Sciatic nerve (tissue), 2 donors: ENCODE measurements at regions not wholly inside any gene's neighbourhood (a gene's known extent, or its start where the extent isn't known, plus 50 kb on each side); places are given as distances from the start of the nearest gene placed in this dataset.
A peak's percentile ranks its signal among the peaks of the same experiment; 100 is the strongest.
"Not testable (repeated sequence)": the region's sequence is repeated elsewhere in the genome, so short reads cannot be mapped to it uniquely, and the experiment has no call there.

Source experiments
- ATAC-seq: fragments of 200-7000 bp; cut with Tn5 transposase; one replicate; pipeline ENCODE4 v1.9.1; 2020; ENCODE audit warnings: mild to moderate bottlenecking, moderate library complexity
- DNase-seq: peaks from one replicate; pipeline ENCODE4 v3.0.0-alpha.2; 2020; ENCODE audit warnings: low spot score
- intact Hi-C: fragments of 100-400 bp; cut with DNase I; formaldehyde crosslinking; loops from one replicate; pipeline ENCODE4 v1.14.2; 2022
- donor health status: DM: no; HTN: no; CAD: no.
- donor health status: DM: no; HTN: no; CAD: no.

- DNase-seq (no peak), ATAC-seq (no peak)
- intact Hi-C loops: no loop called here
Observed at GRCh38 chr3:144466114-144466513, 494.5 kb downstream of the DIPK2A start.

DNA sequence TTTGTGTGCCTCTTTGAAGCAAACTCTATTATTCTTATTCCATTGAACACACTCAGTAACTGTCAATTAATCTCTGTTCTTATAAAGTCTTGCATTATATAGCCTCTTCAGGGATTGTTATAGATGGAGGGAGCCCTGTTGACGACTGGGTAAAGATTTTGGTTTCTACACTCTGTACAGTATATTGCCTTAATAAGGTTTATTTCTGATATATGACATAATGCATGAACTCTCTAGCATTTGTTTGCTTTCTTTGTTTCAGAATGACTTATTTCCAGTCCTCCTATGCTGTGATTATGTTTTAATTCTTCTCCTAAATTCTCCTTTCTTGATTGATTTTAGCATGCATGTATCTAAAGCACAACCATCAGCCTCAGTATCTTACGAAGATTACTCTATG lies 494.9 kb downstream of the DIPK2A start:
- ATAC-seq (no peak), DNase-seq (no peak)
- intact Hi-C loops: no loop called here

- no peak for DNase-seq
- ATAC-seq: no peak
- intact Hi-C loops: no loop called here
Observed at GRCh38 chr3:144470666-144471065, 499.0 kb downstream of the DIPK2A start.

- no peak for DNase-seq
- intact Hi-C loops: no loop called here
- ATAC-seq: peak; percentile 73
Observed at GRCh38 chr3:144477593-144477992, 506.0 kb downstream of the DIPK2A start.

GRCh38 chr3:144480416-144480919 lies 508.8 kb downstream of the DIPK2A start:
- DNase-seq: no peak
- no peak for ATAC-seq
- intact Hi-C loops: no loop called here

GRCh38 chr3:144482876-144483275 lies 511.3 kb downstream of the DIPK2A start:
- intact Hi-C loops: no loop called here
- ATAC-seq (no peak), DNase-seq (no peak)

DNA sequence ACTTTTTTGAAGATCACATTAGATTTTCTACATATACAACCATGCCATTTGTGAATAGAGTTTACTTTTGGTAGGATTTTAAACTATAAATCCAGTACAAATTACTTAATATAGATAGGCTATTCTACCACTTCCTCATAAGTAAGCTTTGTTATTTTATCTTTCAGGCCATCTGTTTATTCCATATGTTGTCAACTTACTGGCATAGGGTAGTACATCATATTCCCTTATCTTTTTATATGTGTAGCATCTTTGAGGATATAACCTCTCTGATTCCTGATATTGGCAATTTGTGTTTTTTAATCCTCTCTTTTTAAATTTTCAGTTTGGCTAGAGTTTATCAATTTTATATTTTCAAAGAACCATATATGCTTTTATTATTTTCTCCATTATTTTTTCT lies 515.4 kb downstream of the DIPK2A start:
- DNase-seq (no peak), ATAC-seq (no peak)
- intact Hi-C loops: no loop called here

- ATAC-seq (no peak), DNase-seq (no peak)
- intact Hi-C loops: no loop called here
Observed at GRCh38 chr3:144488927-144489326, 517.3 kb downstream of the DIPK2A start.

DNA sequence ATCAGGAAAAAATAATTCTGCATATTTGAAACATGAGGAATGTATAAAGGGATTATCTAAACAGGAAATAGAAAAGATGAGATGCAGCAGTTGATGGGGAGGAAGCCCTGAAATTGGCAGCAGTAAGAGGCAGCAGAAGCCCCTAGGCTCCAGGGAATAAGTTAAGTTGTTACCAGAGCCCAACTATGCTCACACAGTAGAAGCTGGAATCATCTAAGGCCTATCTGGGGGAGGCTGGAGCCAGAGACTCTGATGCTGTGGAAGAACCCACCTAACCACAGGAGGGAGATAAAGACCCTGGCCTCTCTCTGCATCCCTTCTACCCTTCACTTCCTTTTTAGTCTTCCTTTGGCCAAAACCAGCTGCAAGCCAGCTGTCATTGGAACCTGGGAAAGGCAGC lies 519.7 kb downstream of the DIPK2A start:
- DNase-seq (no peak), ATAC-seq (no peak)
- intact Hi-C loops: no loop called here

DNA sequence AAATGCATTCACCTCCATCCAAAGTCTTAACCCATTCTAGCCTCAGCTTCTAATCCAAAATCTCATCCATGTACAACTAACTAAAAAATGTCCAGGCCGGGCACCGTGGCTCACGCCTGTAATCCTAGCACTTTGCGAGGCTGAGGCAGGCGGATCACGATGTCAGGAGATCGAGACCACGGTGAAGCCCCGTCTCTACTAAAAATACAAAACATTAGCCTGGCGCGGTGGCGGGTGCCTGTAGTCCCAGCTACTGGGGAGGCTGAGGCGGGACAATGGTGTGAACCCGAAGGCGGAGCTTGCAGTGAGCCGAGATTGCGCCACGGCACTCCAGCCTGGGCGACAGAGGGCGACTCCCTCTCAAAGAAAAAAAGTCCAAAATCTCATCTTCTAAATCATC lies 523.0 kb downstream of the DIPK2A start:
- ATAC-seq, DNase-seq, intact Hi-C loops: not testable (repeated sequence)

DNA sequence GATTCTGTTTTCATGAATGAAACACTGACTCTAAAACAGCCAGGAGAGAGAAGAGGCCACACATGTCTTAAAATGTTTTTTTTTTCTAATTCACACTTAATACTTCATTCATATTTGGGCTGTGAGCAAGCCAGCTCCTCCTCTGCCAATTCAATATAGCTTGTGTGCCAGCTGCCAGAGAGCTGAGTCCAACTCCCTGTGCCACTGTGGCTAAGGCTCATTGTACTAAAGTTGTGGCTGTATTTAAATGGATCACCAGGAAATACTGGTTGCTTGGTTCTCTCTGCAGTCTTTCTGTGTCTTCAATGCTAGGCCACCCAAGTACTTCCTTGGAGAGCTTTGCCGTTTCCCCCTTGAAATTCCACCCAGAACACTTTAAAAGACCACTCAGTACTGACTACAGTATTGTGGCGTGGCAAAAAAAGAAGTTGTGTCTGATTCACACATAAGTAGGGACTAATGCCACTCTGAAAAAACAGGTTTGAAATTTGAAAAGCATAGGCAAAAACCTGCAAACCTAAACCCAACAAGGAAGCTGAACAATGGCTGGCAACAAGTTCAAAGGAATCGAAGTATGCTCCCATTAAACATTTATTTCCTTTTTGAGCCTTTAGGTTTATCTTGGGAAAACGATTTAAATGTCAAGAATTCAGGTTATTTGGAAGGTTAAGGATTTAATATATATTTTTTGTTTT lies 524.7 kb downstream of the DIPK2A start:
- no peak for DNase-seq
- no peak for ATAC-seq
- intact Hi-C loops: no loop called here

- no peak for ATAC-seq
- intact Hi-C loops: no loop called here
Observed at GRCh38 chr3:144497452-144497851, 525.8 kb downstream of the DIPK2A start.

DNA sequence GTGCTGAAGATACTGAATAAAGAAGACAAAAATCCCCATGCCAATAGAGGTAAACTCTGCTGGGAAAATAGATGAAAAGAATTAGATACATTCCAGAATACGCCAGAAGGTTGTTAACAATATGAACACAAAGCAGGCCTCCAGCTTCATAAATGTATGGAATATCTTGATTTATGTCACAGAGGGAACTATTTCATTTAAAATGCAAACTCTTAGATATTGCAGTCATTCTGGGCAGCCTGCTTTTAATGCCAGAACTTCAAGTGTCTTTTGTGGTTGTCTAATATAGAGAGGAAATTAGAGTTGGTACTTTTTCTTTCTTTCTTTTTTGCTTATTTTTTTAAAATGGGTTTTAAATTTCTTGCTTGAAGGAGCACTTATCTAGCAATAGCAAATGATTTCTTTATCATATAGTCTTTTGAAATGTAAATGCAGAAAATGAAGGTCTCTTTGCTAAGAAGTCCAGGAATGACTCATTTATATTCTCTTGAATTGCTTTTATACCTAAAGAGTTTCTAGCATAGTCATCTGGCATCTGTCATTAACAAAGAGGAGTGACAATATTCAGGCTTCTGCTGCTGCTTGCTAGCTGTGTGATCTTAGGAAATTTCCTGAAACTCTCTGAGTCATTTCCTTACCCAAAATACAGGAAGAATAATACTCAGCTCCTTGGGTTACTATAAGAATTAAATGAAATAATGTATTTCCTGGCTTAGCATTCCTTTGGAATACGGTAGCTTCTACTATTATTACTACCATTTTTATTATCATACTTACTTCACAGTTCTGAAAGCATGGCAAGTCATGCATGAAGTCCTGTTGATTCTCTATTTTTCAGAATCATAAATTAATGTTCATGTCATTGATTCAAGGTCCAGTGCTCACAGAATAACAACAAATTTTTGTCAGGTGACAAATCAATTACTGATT lies 527.6 kb downstream of the DIPK2A start:
- DNase-seq: no peak
- intact Hi-C loops: no loop called here
- no peak for ATAC-seq

More at GRCh38 chr3:144497452-144497851, 525.8 kb downstream of the DIPK2A start:
- DNase-seq: no peak

- no peak for ATAC-seq
- intact Hi-C loops: no loop called here
- DNase-seq: no peak
Observed at GRCh38 chr3:144501467-144501866, 529.8 kb downstream of the DIPK2A start.

GRCh38 chr3:144502402-144502801 lies 530.8 kb downstream of the DIPK2A start:
- no peak for ATAC-seq
- no peak for DNase-seq
- intact Hi-C loops: no loop called here

- ATAC-seq, DNase-seq, intact Hi-C loops: not testable (repeated sequence)
Observed at GRCh38 chr3:144506375-144506774, 534.8 kb downstream of the DIPK2A start.

DNA sequence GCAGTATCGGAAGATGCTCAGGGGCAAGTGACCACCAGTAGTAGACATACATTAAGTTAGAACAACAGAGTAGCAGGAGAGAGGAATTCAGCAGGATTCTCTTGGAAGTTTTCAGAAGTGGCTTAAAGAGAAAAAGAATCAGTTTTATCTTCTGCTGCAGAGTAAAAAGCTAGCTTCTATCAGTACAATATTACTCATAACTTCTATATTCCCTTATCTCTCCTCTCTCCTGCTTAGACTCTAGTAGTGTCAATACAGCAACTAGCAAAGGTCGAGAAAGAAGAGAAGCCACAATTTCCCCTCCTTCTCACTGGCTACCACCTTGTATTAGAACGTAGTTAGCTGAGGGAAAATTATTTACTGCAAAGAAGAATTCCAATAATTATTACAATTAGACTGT lies 539.7 kb downstream of the DIPK2A start:
- intact Hi-C loops: no loop called here
- DNase-seq (no peak), ATAC-seq (no peak)

DNA sequence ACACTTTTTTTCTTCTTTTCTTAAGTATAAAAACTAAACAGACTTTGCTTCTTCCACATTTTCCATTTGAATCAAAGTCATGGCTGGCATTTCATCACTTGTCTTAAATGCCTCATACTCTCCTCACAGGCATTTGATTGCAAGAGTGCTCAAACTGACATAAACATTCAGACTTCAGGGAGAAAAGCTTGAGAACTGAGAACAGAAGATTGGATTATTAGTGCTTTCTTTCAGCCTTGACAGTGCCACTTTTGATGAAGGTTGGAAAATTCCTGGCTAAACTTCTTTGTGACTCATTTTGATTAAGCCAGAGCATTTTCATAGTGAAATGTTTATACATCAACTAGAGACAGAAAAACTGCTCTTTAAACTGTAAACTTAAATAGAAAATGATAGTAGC lies 544.4 kb downstream of the DIPK2A start:
- intact Hi-C loops: no loop called here
- ATAC-seq (no peak), DNase-seq (no peak)

DNA sequence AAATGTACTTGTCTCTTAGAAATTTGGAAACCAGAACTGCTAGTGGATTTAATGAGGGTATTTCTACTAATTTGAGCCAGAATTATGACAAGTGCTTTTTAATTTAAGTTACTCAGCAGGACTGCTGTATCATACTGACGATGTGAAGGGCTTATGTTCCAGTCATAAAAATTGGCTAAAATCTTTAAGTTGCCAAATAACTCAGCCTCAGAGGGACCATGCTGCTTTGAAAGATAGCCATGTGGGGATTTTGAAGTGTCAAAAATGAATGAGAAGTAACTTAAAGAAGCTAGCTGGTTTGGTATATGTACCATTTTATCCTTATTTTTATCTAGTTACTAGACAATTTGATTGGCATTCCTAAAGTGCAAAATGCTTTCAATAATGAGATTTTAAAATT lies 545.0 kb downstream of the DIPK2A start:
- intact Hi-C loops: no loop called here
- ATAC-seq (no peak), DNase-seq (no peak)

- ATAC-seq (no peak), DNase-seq (no peak)
- intact Hi-C loops: no loop called here
Observed at GRCh38 chr3:144521131-144521530, 549.5 kb downstream of the DIPK2A start.
